ENCODE measurements at regions not wholly inside any gene's neighbourhood (a gene's known extent, or its start where the extent isn't known, plus 50 kb on each side); places are given as distances from the start of the nearest gene placed in this dataset.

GRCh38 chrX:94414746-94415145 lies 740.7 kb downstream of the FAM133A start:
- intact Hi-C loops (cut with micrococcal nuclease), result no loop called here
- DNase-seq (no peak), ATAC-seq (ENCODE audit: low read depth) (no peak)
- CTCF ChIA-PET, result no interaction called here
- Mint-ChIP-seq H3K27ac (no peak overlapping the region), H3K4me3 (no peak overlapping the region), H3K4me1 (no peaks in the 10 kb centered on the region), H3K9me3 (no peaks in the 10 kb centered on the region), H3K27me3 (no peaks in the 10 kb centered on the region), H3K36me3 (ENCODE audit: low read depth) (no peaks in the 10 kb centered on the region)
- TF ChIP-seq, protein P1, sequence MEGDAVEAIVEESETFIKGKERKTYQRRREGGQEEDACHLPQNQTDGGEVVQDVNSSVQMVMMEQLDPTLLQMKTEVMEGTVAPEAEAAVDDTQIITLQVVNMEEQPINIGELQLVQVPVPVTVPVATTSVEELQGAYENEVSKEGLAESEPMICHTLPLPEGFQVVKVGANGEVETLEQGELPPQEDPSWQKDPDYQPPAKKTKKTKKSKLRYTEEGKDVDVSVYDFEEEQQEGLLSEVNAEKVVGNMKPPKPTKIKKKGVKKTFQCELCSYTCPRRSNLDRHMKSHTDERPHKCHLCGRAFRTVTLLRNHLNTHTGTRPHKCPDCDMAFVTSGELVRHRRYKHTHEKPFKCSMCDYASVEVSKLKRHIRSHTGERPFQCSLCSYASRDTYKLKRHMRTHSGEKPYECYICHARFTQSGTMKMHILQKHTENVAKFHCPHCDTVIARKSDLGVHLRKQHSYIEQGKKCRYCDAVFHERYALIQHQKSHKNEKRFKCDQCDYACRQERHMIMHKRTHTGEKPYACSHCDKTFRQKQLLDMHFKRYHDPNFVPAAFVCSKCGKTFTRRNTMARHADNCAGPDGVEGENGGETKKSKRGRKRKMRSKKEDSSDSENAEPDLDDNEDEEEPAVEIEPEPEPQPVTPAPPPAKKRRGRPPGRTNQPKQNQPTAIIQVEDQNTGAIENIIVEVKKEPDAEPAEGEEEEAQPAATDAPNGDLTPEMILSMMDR (IDR thresholded peaks at IDR 0.05), result no peak
- POLR2A ChIA-PET, result no interaction called here

- Mint-ChIP-seq H3K9me3 (no peaks in the 10 kb centered on the region), H3K36me3 (ENCODE audit: low read depth) (no peaks in the 10 kb centered on the region), H3K4me3 (no peak overlapping the region), H3K27me3 (no peaks in the 10 kb centered on the region), H3K27ac (no peak overlapping the region), H3K4me1 (no peaks in the 10 kb centered on the region)
- ATAC-seq (ENCODE audit: low read depth) (no peak), DNase-seq (no peak)
- intact Hi-C loops (cut with micrococcal nuclease), result no loop called here
- POLR2A ChIA-PET, result no interaction called here
- CTCF ChIA-PET, result no interaction called here
- TF ChIP-seq, protein P1 (IDR thresholded peaks at IDR 0.05), result no peak
Observed at GRCh38 chrX:94418065-94418464, 744.1 kb downstream of the FAM133A start.

GRCh38 chrX:94424456-94424855 lies 750.5 kb downstream of the FAM133A start:
- H3K27ac Mint-ChIP-seq, result no peak overlapping the region
- no peak for ATAC-seq (ENCODE audit: low read depth)
- no peak overlapping the region for H3K4me3 Mint-ChIP-seq
- no peaks in the 10 kb centered on the region for H3K9me3 Mint-ChIP-seq
- no peaks in the 10 kb centered on the region for H3K27me3 Mint-ChIP-seq
- ChIA-PET POLR2A (no interaction called here), CTCF (no interaction called here)
- H3K36me3 Mint-ChIP-seq (ENCODE audit: low read depth), result no peaks in the 10 kb centered on the region
- H3K4me1 Mint-ChIP-seq, result no peaks in the 10 kb centered on the region
- intact Hi-C loops (cut with micrococcal nuclease), result no loop called here
- DNase-seq, result no peak
- TF ChIP-seq, protein P1 (IDR thresholded peaks at IDR 0.05), result no peak

DNA sequence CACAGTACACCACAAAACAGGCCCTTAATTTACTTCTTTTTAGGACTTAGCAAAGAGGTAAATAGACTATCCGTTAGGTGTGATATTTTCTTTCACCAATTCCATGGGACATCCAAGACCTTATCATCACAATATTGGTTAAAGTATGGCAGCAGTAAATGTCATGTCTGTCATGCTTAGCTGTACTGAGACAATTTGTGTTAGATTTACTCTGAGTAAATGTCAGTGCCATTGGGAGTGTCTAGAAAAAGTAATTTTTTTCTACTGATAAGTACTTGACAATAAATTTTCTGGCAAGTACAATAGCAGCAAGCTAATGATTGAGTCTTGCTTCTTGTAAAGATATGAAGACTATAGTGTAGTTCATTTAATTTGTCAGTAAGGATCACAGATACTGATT lies 756.1 kb downstream of the FAM133A start:
- H3K27ac Mint-ChIP-seq, result no peak overlapping the region
- no peaks in the 10 kb centered on the region for H3K36me3 Mint-ChIP-seq (ENCODE audit: low read depth)
- no peak for DNase-seq
- no peak for ATAC-seq (ENCODE audit: low read depth)
- intact Hi-C loops (cut with micrococcal nuclease), result no loop called here
- H3K9me3 Mint-ChIP-seq, result no peaks in the 10 kb centered on the region
- CTCF ChIA-PET, result no interaction called here
- POLR2A ChIA-PET, result no interaction called here
- no peaks in the 10 kb centered on the region for H3K4me1 Mint-ChIP-seq
- H3K27me3 Mint-ChIP-seq, result no peaks in the 10 kb centered on the region
- H3K4me3 Mint-ChIP-seq, result no peak overlapping the region
- TF ChIP-seq, protein P1 (IDR thresholded peaks at IDR 0.05), result no peak

DNA sequence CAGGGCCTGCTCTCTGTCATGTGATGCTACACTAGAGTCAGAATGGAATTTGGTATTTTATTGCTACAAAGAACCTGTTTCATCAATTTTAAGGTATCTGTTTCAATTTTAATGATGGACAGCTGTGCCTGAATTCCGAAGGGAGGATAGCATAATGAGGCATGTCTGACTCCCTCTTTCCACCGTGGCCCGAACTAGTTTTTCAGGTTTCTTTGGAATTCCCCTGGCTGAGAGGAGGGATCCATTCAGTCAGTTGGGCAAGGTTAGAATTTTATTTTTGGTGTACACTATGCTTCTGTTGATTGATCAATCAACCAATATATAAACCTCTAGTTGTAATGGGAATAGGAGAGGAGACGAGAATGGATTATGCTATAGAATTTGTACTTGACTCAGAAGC lies 761.8 kb downstream of the FAM133A start:
- Mint-ChIP-seq H3K27me3 (no peaks in the 10 kb centered on the region), H3K27ac (no peak overlapping the region), H3K9me3 (peaks cover 9% of the 10 kb centered on the region), H3K36me3 (ENCODE audit: low read depth) (no peaks in the 10 kb centered on the region), H3K4me3 (no peak overlapping the region), H3K4me1 (no peaks in the 10 kb centered on the region)
- TF ChIP-seq, protein P1 (IDR thresholded peaks at IDR 0.05), result no peak
- ATAC-seq (ENCODE audit: low read depth) (no peak), DNase-seq (no peak)
- CTCF ChIA-PET, result no interaction called here
- POLR2A ChIA-PET, result no interaction called here
- intact Hi-C loops (cut with micrococcal nuclease), result no loop called here

All from activated B cell treated with CpG ODN at 0.5 μM for 24 hours (primary cell).